Right renal cortex interstitium (tissue), 3 donors: ENCODE measurements at regions not wholly inside any gene's neighbourhood (a gene's known extent, or its start where the extent isn't known, plus 50 kb on each side); places are given as distances from the start of the nearest gene placed in this dataset.

Experiments used
- DNase-seq, 3 donors: peaks; one replicate each; pipeline ENCODE4 v3.0.0-alpha.2; 2013; ENCODE audit warnings: low read depth in 3 of 3, low spot score in 2 of 3

DNA sequence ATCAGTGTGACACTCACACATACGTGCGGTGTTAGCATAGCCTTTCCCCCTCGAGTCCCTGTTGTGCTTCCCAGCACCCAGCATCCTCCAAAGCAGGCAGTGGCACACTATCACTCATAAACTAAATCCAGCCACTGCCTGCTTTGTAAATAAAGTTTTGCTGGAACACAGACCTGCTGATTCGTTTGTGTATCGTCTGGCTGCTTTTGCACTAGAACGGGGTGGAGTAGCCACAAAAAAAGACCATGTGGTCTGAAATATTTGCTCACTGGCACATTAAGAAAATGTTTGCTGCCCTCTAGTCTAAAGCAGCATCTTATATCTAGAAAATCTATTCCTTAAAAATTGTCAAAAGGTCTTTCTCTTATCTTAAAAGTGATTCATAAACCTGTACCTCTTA lies 341.2 kb upstream of the ZFHX3 start:
- DNase-seq, result no peak

DNA sequence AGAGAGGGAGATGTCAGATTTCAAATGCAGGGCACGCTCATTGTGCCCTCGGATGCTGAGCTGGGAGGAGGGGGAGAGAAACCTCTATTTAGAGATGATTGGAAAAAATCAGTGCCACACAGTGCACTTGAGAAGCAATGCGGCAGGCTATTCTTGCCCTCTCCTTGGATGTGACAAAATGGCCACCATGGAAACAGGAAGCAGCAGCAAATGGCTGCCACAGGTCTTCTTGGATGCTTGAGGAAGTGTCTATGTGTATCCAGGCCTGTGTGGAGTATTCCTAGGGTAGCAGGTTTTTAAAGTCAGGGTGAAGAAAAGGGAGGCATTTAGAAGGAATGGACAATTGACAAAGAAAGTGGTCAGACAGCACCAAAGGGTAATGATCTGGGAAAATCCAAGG lies 340.1 kb upstream of the ZFHX3 start:
- no peak for DNase-seq

DNA sequence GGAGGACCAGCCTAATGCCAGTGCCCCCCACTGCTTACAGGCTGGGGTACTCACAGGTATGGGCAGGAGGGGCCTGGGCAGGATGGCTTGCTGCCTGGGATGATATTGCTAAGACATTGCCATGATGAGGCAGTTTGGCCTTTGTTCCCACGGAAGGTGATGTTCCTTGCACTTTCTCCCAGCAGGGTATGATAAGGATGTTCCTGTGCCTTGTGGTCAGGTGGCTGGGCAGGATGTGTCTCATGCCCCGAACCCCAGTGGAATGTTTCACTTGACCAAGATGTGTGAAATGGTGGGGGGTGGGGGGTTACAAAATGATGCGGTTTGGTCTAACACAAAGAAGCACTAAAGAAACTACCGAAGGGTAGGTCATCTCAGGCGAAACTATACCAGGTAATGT lies 337.8 kb upstream of the ZFHX3 start:
- no peak for DNase-seq

DNA sequence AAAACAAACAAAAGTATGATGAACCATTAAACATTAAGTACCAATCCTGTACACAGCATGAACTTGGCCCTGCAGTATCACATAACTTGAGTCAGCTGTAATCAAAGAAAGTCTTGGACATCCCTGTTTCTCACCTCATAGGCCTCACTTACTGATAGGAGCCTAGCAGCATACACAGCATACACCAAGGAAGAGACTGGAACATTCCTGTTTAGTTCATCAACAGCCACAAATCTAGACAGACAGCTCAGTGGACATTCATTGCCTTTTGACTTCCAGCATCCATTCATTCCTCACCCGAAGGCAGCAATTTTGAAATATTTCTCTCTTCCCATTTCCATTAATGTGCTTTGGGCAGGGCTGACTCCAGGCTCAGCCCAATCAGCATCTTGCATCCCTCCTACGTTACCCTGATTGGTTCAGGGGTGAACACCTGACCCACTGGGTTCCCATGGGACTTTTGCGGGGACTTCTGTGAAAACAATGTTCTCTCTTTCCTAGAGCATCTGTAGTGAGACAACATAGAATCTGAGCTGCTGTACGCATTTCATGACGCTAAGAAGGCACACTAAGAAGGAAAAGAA lies 336.7 kb upstream of the ZFHX3 start:
- DNase-seq, result no peak

DNA sequence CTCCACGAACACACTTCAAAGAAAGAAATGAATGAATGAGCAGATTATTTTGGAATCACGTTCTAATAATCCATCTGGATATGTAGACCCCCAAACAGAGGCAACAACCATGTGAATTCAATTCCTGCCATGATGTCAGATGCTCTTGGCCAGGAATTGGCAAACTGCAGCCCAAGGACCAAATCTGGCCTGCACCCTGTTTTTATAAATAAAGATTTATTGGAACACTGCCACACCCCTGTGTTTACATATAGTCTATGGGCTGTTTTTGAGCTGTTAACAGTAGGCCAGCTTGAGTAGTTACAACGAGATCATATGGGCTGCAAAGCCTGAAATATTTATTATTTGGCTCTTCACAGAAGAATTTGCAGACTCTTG lies 336.0 kb upstream of the ZFHX3 start:
- no peak for DNase-seq

DNA sequence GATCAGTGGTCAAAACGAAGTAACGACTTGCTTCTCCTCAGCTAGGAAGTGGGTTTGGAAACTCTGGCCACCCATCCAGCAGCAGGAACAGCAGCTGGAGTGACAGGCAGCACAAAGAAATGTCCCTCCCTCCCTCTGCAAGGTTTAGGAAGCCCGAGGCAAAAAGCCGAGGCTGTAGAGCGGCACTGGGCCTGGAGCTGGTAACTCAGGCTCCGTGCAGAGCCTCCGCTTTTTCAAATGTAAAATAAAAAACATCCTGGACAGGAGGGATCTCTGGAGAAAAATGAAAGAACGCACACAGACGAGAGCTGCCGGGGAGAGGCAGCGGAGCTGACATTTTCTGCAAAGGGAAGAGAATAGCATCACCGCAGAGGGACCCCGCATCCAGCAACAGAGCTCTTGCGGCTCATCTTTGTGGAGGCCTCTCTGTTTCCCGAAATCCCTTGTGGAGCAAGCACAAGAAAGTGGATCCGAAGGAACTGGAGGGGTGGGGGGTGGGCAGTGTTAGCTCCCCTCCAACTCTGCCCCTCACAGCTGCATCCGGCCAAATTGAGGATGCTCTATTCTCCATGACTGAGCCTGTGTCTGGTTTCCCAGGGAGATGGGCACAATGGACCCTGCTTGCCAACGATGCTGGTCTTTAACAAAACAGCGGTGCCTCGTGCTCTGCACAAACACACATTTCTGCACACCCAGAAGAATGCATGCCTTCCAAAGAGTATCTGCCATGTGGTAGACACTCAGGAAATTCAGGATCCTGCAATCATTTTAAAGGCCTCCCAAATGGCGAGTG lies 335.5 kb upstream of the ZFHX3 start:
- DNase-seq, result no peak

DNA sequence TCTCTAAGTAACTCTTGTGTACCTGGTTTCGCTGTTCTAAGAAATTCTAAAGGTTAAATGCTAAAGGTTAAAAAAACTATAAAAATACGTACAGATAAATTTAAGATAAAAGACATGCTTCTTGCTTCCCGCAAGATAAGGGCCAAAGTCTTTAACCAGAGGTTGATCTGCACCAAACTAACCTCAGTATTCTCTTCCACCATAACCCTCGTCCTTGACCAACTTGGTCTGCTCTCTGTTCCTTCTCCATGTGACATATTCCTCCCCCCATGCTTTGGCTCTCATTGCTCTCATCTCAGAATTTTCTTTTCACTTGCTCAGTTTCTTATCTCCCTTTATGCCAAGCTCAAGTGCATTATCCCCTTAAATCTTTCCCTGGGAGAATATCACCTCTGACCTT lies 330.5 kb upstream of the ZFHX3 start:
- no peak for DNase-seq

DNA sequence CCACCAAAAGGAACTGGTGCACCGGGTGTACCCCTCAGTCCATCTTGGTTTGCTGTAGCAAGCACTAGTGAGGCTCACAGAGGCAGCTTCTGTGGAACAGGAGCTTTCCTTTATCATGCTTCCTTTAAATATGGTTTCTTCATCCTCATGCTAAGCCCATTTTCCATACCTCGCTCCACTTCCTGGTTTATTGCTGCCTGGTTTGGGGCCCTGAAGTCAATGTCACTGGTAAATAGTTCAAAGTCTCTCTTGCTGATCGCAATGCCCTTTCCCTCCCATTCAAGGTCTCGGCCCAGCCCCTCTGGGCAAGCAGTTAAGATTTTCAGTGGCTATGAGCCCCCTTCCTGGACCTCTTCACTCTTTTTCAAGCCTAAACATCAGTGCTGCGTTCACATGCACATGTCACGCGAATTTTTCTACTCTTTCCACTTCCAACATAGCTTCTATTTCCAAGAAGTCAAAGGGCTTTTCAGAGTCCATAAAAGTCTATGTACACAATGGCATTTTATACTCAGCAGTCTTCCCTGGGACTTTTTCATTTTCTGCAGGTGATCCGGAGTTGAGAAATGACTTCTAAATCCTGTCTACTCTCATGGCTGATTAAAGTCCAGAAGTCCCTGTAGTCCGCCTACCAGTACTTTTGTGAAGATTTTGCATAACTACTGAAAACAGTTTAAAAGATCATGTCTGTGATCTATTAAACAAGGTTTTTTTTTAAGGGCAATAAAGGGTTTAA lies 323.8 kb upstream of the ZFHX3 start:
- DNase-seq, result no peak

DNA sequence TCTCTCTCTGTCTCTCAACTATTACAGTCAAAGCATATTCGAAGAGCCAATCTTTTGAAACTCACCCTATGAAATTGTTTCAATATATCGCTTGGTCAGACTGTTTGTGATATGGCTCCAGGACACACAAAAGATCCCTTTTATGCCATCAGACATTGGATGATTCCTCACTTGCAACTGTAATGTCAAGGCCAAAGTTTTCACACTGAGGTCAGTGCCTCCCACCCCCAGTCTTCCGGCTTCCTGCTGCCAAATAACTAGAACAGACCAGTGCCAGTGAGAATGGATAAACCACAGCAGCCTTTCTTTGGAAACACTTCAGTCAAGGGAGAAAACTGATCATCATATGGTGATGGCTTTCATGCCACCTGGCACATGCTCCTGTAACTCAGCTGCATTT lies 321.9 kb upstream of the ZFHX3 start:
- no peak for DNase-seq

DNA sequence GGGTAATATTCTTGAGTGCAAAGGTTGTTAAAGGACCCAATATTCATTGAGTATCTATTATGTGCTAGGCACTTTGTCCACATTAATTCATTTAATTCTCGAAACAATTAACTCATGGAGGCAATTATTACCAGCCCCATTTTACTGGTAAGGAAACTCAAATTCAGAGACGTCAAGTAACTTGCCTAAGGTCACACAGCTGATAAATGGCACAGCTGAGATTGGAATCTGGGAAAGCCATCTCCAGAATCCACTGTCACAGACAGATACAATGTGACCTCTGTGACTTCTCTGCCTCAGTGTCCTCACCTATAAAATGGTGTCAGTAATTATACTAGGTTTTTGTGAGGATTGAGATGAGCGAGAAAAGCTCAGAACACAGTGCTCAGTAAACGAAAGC lies 320.8 kb upstream of the ZFHX3 start:
- DNase-seq, result no peak

DNA sequence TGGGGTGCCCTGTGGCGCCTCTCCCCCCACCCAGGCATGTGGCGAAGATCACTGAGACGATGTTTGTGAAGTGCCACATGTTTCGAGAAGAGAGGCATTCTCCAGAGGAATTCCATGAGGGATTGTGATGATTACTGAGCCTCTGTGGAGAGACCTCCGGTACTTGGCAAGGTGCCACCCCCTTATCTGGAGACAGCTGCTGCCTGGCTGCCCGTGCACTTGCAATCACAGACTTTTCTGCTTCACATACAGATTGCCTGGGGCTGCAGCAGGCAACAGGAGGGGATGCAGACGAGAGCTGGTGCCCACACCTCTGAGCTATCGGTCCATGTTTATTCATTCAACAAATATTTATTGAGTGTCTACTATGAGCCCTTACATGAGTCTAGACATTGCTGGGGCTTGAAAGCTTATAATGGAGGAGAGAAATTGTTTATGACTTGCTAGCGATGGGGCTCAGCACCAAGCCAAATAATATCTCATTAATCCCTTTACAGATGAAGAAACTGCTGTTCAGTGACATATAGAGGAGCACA lies 317.2 kb upstream of the ZFHX3 start:
- DNase-seq, result no peak

DNA sequence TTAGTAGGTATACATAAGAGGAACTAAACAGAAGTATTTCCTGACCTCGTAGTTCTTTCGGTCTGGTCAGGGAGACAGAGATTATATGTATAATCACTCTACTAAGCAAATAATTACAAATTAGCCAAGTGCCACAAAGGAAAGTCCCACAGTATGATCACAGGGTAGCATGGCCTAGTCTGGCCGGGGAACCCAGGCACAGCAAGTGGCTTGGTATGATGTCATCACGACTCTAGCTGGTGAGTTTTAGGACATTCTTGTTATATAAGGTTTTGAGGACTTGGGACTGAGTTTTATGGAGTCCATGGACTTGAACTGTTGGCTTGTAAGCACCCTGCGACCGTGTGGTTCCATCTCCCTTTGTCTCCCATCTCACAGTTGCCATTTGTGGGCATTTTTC lies 316.5 kb upstream of the ZFHX3 start:
- no peak for DNase-seq

DNA sequence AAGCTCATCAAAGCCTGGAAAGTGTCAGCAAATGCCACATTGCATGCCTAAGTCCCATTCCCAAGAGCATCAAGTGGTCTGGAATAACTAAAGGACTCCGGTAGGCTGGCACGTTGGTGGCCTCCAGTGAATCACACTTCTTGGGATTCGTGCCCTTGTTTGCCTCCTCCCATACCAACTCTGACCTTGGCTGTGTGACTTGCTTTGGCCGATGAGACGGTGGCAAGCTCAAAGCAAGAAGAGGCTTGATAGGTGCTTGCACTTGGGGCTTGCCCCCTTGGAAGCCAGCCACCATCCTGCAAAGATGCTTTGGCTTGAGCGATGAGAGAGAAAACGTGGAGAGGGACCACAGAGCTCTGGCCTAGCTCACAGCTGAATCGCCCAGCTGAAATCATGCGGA lies 313.1 kb upstream of the ZFHX3 start:
- no peak for DNase-seq

DNA sequence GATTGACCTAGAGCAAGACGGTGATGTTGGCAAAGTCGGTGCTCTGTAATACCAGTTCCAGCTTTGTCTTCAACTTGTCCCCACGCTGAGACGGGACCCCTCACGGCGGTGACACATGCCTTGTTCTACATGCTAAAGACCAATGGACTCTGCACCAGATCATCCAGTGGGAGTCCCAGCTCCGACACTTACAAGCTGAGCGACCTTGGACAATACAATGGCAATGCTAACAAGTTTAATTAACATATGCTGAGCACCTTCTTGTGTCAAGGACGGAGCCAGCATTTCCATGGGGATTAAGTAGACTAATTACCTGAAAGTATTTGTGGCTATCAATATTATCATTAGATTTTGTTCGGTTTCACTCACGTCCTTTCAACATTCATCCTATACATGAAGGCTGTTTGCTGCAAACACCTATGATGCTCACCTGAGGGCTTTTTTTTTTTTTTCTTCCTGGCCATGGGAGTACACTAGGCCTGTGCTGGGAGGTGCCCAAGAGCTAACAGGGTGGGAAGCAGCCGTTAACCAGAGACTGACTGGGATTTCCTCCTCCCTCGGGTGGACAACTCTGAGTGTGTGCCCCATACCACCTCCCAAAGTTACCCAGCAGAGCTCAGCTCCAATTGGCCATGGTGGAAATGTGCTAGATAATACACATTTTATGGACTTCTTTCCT lies 308.6 kb upstream of the ZFHX3 start:
- no peak for DNase-seq

DNA sequence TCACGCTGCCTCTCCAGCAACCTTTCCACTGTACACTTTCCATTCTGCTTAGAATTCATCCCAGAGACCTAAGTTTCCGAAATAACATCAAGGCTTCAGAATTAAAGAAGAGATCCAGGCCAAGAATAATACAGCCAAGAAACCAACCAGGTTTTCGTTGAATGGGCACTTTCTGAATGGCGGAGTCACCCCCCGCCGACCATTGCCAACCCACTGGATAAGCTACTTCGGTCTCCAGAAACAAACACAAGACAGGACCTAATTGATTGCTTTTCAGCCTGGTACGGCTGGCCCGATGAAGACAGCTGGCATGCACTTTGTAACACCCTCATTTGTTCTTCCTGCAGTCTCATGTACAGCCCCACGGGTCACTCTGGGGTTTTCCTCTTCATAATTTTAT lies 308.1 kb upstream of the ZFHX3 start:
- no peak for DNase-seq

DNA sequence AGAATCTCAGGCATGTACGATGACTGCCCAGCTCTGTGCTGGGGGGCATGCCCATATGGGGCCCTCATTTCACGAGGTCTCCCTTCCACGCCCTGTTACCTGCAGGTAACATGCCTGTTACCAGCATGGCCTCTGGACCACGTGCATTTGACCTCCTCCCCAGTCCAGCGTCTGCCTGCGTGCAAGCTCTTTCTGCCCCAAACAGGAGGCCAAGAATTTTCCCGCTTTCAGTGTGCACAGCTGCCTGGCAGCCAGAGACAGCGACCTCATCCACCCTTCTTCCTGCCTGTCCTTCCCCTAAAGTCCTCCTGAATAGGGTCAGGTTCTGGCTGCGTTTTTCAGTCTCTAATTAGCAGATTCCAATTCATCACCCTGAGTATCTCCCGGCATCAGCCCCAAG lies 306.5 kb upstream of the ZFHX3 start:
- no peak for DNase-seq

DNA sequence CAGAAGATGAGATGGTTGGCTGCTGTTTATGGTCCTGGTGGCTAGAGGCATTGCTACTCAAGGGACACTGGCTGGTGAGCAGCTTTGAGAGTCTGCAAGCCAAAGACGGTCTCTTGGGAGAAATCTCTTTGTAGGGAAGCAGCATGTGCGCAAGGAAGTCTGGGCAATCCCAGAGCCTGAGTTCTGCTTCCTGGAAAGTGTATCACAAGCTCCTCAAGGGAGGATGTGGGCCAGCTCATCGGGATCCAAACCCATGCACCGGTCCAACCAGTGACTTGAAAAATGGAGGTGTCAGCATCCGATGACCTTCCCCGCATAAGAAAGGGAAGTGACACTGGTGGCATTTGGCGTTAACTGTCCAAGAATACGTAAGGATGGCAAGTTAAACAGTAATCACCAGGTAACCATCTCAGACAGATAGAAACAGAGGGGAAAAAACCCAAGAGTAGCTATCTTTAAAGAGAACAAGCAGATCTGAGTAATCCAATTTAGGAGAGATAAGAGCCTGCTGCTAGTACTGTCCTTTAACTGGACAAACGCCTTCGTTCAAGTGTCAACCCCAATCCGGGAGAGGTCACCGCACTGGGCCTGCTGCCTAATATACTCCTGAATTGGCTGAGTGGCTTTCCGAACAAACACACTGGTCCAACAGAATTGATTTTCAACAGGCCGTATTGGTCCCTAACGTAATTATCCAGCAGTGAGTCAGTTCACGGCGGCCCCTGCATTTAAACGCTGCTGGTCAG lies 303.0 kb upstream of the ZFHX3 start:
- no peak for DNase-seq

DNA sequence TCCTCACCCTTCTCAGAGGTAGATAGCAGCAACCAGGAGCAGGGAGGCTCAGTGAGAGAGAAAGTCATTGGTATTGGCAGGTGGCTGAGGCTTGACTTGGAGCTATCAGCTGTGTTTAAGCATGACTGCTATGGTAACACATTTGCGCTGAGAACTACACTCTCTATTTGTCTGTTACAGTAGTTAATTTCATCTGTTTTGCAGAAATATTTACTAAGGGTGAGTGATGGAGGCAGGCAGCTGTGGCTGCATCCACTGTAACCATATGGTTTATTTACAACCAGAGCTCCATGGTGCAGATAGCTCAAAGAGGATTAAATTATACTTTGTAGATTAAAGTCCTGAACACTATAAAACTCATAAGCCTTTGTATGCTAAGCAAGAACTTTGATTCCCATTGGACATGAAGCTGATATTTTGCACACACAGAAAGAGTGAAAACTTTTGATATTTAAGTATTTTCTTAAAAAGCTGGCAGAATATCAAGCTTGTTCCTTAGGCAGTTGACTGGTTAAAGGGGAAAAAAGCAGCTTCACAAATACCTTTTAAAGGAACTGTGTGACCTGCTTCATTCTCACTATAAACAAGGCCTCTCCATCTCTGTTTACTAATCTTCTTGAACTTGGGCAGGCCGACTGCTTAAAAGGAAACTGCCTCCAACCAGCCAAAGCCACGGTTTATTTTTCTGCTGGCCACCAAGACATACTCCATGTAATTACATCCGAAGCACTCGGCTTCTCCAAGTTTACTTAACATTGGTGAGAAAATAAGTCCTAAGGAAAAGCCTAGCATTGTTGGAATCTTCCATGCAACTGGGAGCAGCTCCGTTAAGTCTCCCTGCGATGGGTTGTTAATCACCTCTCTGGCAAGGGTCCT lies 299.8 kb upstream of the ZFHX3 start:
- DNase-seq, result no peak

DNA sequence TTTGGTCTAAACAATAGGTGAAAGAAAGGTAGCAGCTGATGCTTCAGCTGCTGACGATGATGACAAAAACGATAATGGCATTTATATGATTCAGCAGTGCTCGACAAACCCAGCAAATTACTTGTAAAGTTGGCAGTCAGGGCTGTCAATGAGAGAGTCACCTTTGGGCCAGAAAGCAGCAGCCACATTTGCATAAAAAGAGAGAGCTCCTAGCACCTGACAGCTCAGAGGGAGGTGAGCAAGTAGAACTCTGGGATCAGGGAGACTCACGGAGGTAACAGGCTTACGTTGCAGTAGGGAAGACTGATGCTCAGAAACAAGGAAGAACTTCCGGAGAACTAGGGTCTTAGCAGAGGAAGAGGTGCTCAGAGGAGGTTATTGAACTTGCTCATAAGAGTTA lies 291.9 kb upstream of the ZFHX3 start:
- DNase-seq, result no peak
